ENCODE measurements at regions not wholly inside any gene's neighbourhood (a gene's known extent, or its start where the extent isn't known, plus 50 kb on each side); places are given as distances from the start of the nearest gene placed in this dataset.

DNA sequence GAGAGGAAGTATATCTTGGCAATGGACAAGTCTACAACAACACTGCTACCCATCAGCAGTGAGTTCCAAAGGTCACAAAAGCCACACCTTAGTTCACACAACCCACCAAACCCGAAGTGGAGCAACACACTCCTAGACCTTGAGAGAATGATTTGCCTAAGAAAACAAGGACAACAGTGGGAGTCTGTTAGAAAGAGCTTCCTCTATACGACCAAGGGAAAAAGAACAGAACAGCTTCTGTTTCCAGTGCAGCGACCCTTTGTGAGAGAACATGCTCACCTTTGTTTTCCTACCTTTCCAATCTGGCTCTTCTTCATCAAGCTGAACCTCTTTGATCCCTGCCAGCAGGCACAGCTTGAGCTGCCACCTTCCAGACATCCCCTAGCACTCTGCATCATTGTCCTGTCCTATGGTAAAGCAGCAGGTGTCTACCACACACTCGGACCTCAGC, 56.7 kb upstream of the PALMD start:
- Mint-ChIP-seq H3K4me3 (no peak overlapping the region), H3K27me3 (peaks cover 6% of the 10 kb centered on the region), H3K36me3 (no peaks in the 10 kb centered on the region), H3K9me3 (no peaks in the 10 kb centered on the region), H3K27ac (no peak overlapping the region), H3K4me1 (no peaks in the 10 kb centered on the region)
- no peak for DNase-seq

DNA sequence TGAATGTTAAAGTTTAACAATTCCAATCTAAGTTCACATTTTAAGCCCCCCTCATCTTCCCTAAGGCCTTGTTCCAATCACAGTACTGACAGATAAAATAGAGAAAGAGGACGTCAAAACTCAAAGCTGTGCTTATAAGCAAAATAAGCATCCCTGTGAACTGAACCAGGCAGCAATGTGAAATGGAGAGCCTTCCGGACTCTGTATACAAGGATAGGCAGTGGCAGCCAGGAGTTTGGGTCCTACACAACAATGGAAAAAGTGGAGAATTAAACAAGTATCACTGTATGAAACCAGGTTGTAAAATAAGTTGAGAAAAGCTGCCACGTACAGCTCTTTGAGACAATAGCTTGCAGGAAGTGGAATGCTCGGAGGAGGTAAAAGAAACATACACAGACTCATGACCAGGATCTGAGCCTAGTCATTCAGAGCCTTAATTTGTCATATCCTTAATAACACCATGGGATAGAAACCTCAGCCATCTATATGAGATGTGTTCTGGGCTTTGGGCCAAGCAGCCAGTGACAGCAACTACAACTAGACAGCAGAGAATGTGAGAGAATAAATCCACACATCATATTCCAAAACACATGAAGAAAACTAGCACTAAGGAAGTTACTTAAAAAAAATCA, 55.2 kb upstream of the PALMD start:
- no peak overlapping the region for H3K4me3 Mint-ChIP-seq
- H3K9me3 Mint-ChIP-seq, result no peaks in the 10 kb centered on the region
- H3K27ac Mint-ChIP-seq, result no peak overlapping the region
- no peaks in the 10 kb centered on the region for H3K4me1 Mint-ChIP-seq
- no peak for DNase-seq
- H3K36me3 Mint-ChIP-seq, result no peaks in the 10 kb centered on the region
- peaks cover 6% of the 10 kb centered on the region for H3K27me3 Mint-ChIP-seq

DNA sequence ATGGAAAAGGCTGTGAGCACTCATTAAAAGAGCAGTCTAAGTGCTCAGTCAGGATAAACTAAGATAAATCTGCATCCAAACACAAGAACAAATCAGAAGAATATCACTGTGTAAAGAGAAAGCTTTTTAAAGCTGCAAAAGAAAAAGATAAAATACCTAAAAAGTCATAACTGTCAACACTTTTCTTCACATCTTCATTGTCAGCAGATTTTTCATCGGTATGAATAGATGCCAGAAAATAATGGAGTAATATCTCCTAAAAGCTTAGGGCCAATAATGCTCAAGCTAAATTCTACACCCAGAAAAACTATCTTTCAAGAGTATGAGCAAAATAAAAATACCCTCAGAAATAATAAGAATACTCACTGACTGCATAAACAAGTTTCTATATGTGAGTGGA, 54.0 kb upstream of the PALMD start:
- no peak overlapping the region for H3K4me3 Mint-ChIP-seq
- H3K4me1 Mint-ChIP-seq, result no peaks in the 10 kb centered on the region
- no peaks in the 10 kb centered on the region for H3K36me3 Mint-ChIP-seq
- peaks cover 4% of the 10 kb centered on the region for H3K27me3 Mint-ChIP-seq
- no peak for DNase-seq
- H3K9me3 Mint-ChIP-seq, result no peaks in the 10 kb centered on the region
- H3K27ac Mint-ChIP-seq, result no peak overlapping the region

DNA sequence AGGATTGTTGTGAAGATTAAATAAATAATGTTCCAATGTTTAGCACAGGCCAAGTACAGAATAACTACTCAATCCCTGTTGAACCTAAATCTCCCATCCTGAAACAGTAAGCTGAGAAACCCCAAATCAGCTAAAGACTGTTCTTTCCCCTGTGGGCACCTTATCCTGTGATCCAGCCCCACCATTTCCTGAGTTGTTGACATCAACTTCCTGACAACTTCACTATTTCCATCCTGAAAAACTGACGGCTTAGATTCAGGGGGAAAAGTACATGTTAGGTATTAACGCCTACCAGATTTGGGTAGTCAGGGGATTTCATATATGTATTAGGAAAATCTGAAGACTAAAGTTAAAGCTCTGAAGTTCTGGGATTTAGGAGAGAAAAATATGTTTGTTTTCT, 51.7 kb upstream of the PALMD start:
- no peaks in the 10 kb centered on the region for H3K36me3 Mint-ChIP-seq
- no peaks in the 10 kb centered on the region for H3K9me3 Mint-ChIP-seq
- no peak overlapping the region for H3K27ac Mint-ChIP-seq
- DNase-seq, result no peak
- H3K4me3 Mint-ChIP-seq, result no peak overlapping the region
- H3K4me1 Mint-ChIP-seq, result no peaks in the 10 kb centered on the region
- peaks cover 4% of the 10 kb centered on the region for H3K27me3 Mint-ChIP-seq

DNA sequence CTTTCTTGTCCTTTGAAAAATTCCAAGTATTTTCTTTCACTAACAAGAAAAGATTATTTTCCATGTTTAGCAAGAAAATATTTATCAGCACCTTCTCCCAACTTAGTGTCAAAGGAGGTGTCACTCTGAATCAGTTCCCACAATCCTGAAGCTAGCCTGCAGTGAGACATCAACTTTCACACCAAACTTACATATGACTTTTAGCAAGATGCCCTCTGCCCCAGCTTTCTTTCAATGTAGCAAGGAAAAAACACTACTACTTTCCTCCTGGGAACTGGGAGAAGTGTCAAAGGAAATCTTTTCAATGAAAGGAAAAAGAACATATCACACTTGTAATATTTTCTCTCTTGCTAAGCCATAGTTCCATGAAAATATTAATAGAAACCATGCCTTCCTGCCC, 50.9 kb upstream of the PALMD start:
- Mint-ChIP-seq H3K4me3 (no peak overlapping the region), H3K27ac (no peak overlapping the region), H3K36me3 (no peaks in the 10 kb centered on the region), H3K9me3 (no peaks in the 10 kb centered on the region), H3K27me3 (peaks cover 4% of the 10 kb centered on the region), H3K4me1 (no peaks in the 10 kb centered on the region)
- no peak for DNase-seq

DNA sequence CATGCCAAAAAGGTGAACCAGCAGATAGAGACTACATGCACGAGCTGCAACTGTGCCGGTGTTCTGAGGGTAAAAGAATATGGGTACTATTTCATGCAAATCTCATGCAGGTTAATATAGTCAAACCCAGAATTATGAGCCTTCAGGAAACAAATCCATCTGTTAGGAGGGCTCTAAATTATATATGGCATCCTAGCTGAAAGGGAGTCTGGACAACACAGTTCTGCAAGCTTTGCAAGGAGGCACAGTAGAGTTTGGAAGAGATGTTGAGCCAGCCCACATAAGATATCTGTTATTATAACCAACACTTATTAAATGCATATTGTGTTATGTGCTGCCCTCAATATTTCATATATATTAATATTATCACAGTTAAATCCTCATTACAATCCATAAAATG, 50.5 kb upstream of the PALMD start:
- Mint-ChIP-seq H3K27ac (no peak overlapping the region), H3K27me3 (peaks cover 2% of the 10 kb centered on the region), H3K4me3 (no peak overlapping the region), H3K36me3 (no peaks in the 10 kb centered on the region), H3K4me1 (no peaks in the 10 kb centered on the region), H3K9me3 (no peaks in the 10 kb centered on the region)
- DNase-seq, result no peak

All from activated naive CD8-positive, alpha-beta T cell treated with anti-CD3 and anti-CD28 coated beads for 36 hours (primary cell).